ENCODE measurements at regions not wholly inside any gene's neighbourhood (a gene's known extent, or its start where the extent isn't known, plus 50 kb on each side); places are given as distances from the start of the nearest gene placed in this dataset.
A peak's percentile ranks its signal among the peaks of the same experiment; 100 is the strongest.

- no peak for TF ChIP-seq GABPA (IDR thresholded peaks at IDR 0.05; ENCODE audit: low read depth)
- peak; percentile 79 for TF ChIP-seq POLR2AphosphoS5 (IDR thresholded peaks at IDR 0.05; ENCODE audit: low read depth)
- TF ChIP-seq, protein P1, sequence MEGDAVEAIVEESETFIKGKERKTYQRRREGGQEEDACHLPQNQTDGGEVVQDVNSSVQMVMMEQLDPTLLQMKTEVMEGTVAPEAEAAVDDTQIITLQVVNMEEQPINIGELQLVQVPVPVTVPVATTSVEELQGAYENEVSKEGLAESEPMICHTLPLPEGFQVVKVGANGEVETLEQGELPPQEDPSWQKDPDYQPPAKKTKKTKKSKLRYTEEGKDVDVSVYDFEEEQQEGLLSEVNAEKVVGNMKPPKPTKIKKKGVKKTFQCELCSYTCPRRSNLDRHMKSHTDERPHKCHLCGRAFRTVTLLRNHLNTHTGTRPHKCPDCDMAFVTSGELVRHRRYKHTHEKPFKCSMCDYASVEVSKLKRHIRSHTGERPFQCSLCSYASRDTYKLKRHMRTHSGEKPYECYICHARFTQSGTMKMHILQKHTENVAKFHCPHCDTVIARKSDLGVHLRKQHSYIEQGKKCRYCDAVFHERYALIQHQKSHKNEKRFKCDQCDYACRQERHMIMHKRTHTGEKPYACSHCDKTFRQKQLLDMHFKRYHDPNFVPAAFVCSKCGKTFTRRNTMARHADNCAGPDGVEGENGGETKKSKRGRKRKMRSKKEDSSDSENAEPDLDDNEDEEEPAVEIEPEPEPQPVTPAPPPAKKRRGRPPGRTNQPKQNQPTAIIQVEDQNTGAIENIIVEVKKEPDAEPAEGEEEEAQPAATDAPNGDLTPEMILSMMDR (IDR thresholded peaks at IDR 0.05; ENCODE audit: insufficient read depth, low read length) = no peak
- peak; percentile 34; the same call in 1 of the 2 replicates for TF ChIP-seq SPI1 (IDR thresholded peaks at IDR 0.05; ENCODE audit: borderline replicate concordance, low read depth)
These were observed 169.0 kb upstream of the HAAO start for GRCh38 chr2:42961385-42961811.
